ENCODE measurements at regions not wholly inside any gene's neighbourhood (a gene's known extent, or its start where the extent isn't known, plus 50 kb on each side); places are given as distances from the start of the nearest gene placed in this dataset.
"Not testable (repeated sequence)": the region's sequence is repeated elsewhere in the genome, so short reads cannot be mapped to it uniquely, and the experiment has no call there.

GRCh38 chr2:82137441-82137840 lies 1832.9 kb upstream of the LRRTM1 start:
- no peak for DNase-seq

- no peak for DNase-seq
Observed at GRCh38 chr2:82128051-82128450, 1823.5 kb upstream of the LRRTM1 start.

GRCh38 chr2:82124629-82125028 lies 1820.1 kb upstream of the LRRTM1 start:
- no peak for DNase-seq

- no peak for DNase-seq
Observed at GRCh38 chr2:82120654-82121053, 1816.1 kb upstream of the LRRTM1 start.

GRCh38 chr2:82120115-82120514 lies 1815.6 kb upstream of the LRRTM1 start:
- no peak for DNase-seq

- no peak for DNase-seq
Observed at GRCh38 chr2:82109418-82109817, 1804.9 kb upstream of the LRRTM1 start.

- no peak for DNase-seq
Observed at GRCh38 chr2:82098617-82099016, 1794.1 kb upstream of the LRRTM1 start.

- DNase-seq, result no peak
Observed at GRCh38 chr2:82089518-82089917, 1785.0 kb upstream of the LRRTM1 start.

GRCh38 chr2:82084679-82085392 lies 1780.3 kb upstream of the LRRTM1 start:
- no peak for DNase-seq

GRCh38 chr2:82075875-82076274 lies 1771.3 kb upstream of the LRRTM1 start:
- DNase-seq, result no peak

- DNase-seq, result no peak
Observed at GRCh38 chr2:82062463-82062862, 1757.9 kb upstream of the LRRTM1 start.

- no peak for DNase-seq
Observed at GRCh38 chr2:82055846-82056245, 1751.3 kb upstream of the LRRTM1 start.

GRCh38 chr2:82043867-82044266 lies 1739.3 kb upstream of the LRRTM1 start:
- no peak for DNase-seq

GRCh38 chr2:82027921-82028615 lies 1723.5 kb upstream of the LRRTM1 start:
- DNase-seq, result no peak

GRCh38 chr2:82023710-82024109 lies 1719.2 kb upstream of the LRRTM1 start:
- no peak for DNase-seq

- DNase-seq, result no peak
Observed at GRCh38 chr2:82013641-82014040, 1709.1 kb upstream of the LRRTM1 start.

- no peak for DNase-seq
Observed at GRCh38 chr2:82007071-82007664, 1702.6 kb upstream of the LRRTM1 start.

- not testable (repeated sequence) for DNase-seq
Observed at GRCh38 chr2:82005889-82006288, 1701.3 kb upstream of the LRRTM1 start.

GRCh38 chr2:82001614-82002013 lies 1697.1 kb upstream of the LRRTM1 start:
- no peak for DNase-seq

GRCh38 chr2:82000606-82001005 lies 1696.1 kb upstream of the LRRTM1 start:
- no peak for DNase-seq

- no peak for DNase-seq
Observed at GRCh38 chr2:81996332-81996731, 1691.8 kb upstream of the LRRTM1 start.

- no peak for DNase-seq
Observed at GRCh38 chr2:81991282-81991681, 1686.7 kb upstream of the LRRTM1 start.

GRCh38 chr2:81987370-81987769 lies 1682.8 kb upstream of the LRRTM1 start:
- no peak for DNase-seq

GRCh38 chr2:81984969-81985637 lies 1680.6 kb upstream of the LRRTM1 start:
- DNase-seq, result no peak
